ENCODE measurements at regions not wholly inside any gene's neighbourhood (a gene's known extent, or its start where the extent isn't known, plus 50 kb on each side); places are given as distances from the start of the nearest gene placed in this dataset.

- no peak for TF ChIP-seq CTCF (conservative IDR thresholded peaks at IDR 0.05 in 1 of 2, IDR thresholded peaks at IDR 0.05 in 1 of 2; ENCODE audit: extremely low read depth in 1 of 2, insufficient read depth in 1 of 2, low read depth in 1 of 2, low read length in 2 of 2)
- no peak for TF ChIP-seq EZH2 (IDR thresholded peaks at IDR 0.05; ENCODE audit: borderline replicate concordance, low read length)
Observed at GRCh38 chr18:6626457-6626856, 103.1 kb upstream of the ARHGAP28 start.

Data from mammary epithelial cell (primary cell).